Upper lobe of left lung (tissue), 6 donors: ENCODE measurements at regions not wholly inside any gene's neighbourhood (a gene's known extent, or its start where the extent isn't known, plus 50 kb on each side); places are given as distances from the start of the nearest gene placed in this dataset.

Experiments
- ATAC-seq, 2 donors: fragments of 200-7000 bp; cut with Tn5 transposase; one replicate each; pipeline ENCODE4 v1.9.1; 2022; ENCODE audit warnings: mild to moderate bottlenecking in 2 of 2, moderate library complexity in 2 of 2; ENCODE audit not compliant: low FRiP score in 2 of 2
- DNase-seq, 2 donors: peaks; one replicate each; pipeline ENCODE4 v3.0.0-alpha.2; 2019 to 2020
- H3K27ac ChIP-seq, 4 donors: fragments of 200-600 bp; sonication (generic); one replicate each; pipeline ENCODE4 v1.5.1; 2016 to 2019
- H3K27me3 ChIP-seq, 4 donors: fragments of 200-600 bp; sonication (generic); one replicate each; pipeline ENCODE4 v1.5.1; 2017 to 2019
- H3K36me3 ChIP-seq, 4 donors: fragments of 200-600 bp; sonication (generic); one replicate each; pipeline ENCODE4 v1.5.1; 2016 to 2019
- H3K4me1 ChIP-seq, 4 donors: fragments of 200-600 bp; sonication (generic); one replicate each; pipeline ENCODE4 v1.5.1; 2018 to 2019
- H3K4me3 ChIP-seq, 4 donors: fragments of 200-600 bp; sonication (generic); one replicate each; pipeline ENCODE4 v1.5.1; 2017 to 2019; ENCODE audit warnings: mild to moderate bottlenecking in 2 of 4, moderate library complexity in 1 of 4
- H3K9me3 ChIP-seq, 4 donors: fragments of 200-600 bp; sonication (generic); one replicate each; pipeline ENCODE4 v1.5.1; 2018 to 2019
- EP300 ChIP-seq, 4 donors: sonication (generic); formaldehyde crosslinking; IDR thresholded peaks; one replicate each; pipeline ENCODE4 v1.5.1; 2017; ENCODE audit warnings: antibody characterized with exemption in 4 of 4, control low read depth in 2 of 4
- POLR2A ChIP-seq, 4 donors: fragments of 450-650 bp; IDR thresholded peaks; one replicate each; pipeline ENCODE4 v1.5.1; 2016 to 2017; ENCODE audit warnings: antibody characterized with exemption in 4 of 4, mild to moderate bottlenecking in 2 of 4
- POLR2AphosphoS5 ChIP-seq, 2 donors: sonication (generic); formaldehyde crosslinking; IDR thresholded peaks; one replicate each; pipeline ENCODE4 v1.5.1; 2017; ENCODE audit warnings: antibody characterized with exemption in 2 of 2
- WGBS, 2 donors: methylation state at CpG; one replicate each; pipeline ENCODE4 v1.1.5; 2017 to 2018; 5-methylcytosine and 5-hydroxymethylcytosine counted together
- TF ChIP-seq, protein P1 (sequence below), 6 experiments: fragments of 450-650 bp in 4 of 6; fragments of 200-600 bp in 2 of 6; sonication (generic) in 2 of 6; IDR thresholded peaks; one replicate each; pipeline ENCODE4 v1.5.1; 2016 to 2019; ENCODE audit warnings: antibody characterized with exemption in 6 of 6
- donor health status: DM: no; HTN: no; CAD: no; lungs with moderate emphysema.
- donor health status: DM: no; HTN: yes; CAD: no; lungs with severe emphysema.

DNA sequence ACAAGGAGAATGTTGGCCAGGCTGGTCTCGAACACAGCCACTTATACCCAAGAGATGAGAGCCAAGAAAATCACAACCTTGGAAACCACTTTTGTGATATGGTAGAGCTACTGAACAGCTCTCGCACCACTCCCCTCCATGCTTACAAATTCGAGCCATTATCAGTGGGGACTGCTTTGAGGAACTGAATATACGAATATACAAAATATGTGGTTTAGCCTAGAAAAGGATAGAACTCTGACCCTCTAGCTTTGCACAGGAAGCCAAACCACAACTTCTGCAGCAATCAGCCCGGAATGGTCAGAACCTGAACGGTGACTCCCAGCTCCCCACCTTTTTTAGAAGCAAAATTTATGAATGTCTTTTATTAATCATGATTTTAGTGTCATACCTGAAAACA is 129.8 kb upstream of the TMEM132C start:
- H3K36me3 ChIP-seq: no peaks in the 10 kb centered on the region
- WGBS, 2 donors: 54 to 58% methylated on average over 6 of the region's 6 CpGs
- no peaks in the 10 kb centered on the region for H3K4me1 ChIP-seq
- no peak for DNase-seq
- no peak for ATAC-seq
- no peaks in the 10 kb centered on the region for H3K9me3 ChIP-seq
- TF ChIP-seq POLR2A (IDR thresholded peaks at IDR 0.05) (no peak), POLR2AphosphoS5 (IDR thresholded peaks at IDR 0.05) (no peak), EP300 (IDR thresholded peaks at IDR 0.05) (no peak)
- TF ChIP-seq, protein P1, sequence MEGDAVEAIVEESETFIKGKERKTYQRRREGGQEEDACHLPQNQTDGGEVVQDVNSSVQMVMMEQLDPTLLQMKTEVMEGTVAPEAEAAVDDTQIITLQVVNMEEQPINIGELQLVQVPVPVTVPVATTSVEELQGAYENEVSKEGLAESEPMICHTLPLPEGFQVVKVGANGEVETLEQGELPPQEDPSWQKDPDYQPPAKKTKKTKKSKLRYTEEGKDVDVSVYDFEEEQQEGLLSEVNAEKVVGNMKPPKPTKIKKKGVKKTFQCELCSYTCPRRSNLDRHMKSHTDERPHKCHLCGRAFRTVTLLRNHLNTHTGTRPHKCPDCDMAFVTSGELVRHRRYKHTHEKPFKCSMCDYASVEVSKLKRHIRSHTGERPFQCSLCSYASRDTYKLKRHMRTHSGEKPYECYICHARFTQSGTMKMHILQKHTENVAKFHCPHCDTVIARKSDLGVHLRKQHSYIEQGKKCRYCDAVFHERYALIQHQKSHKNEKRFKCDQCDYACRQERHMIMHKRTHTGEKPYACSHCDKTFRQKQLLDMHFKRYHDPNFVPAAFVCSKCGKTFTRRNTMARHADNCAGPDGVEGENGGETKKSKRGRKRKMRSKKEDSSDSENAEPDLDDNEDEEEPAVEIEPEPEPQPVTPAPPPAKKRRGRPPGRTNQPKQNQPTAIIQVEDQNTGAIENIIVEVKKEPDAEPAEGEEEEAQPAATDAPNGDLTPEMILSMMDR (IDR thresholded peaks at IDR 0.05): no peak
- no peak overlapping the region for H3K27ac ChIP-seq
- H3K27me3 ChIP-seq: no peaks in the 10 kb centered on the region
- H3K4me3 ChIP-seq: no peak overlapping the region

DNA sequence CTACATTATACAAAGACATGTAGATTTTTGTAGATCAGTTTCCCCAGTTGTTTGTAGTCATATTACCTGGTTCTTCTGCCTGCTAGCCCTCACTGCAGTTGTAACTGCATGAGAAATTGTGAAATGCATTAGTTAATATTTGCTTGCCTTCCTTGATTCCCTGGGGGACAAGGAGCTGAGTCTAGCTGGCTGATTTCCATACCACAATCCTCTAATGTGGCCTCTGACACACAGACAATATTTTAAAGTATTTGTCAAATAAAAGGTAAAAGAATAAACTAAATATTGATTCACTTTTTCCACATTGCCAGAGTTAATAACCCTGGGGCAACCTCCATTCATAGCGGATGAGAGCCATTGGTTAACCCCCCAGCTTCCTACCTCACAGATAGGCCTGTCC is 128.8 kb upstream of the TMEM132C start:
- no peak overlapping the region for H3K27ac ChIP-seq
- H3K4me3 ChIP-seq: no peak overlapping the region
- no peaks in the 10 kb centered on the region for H3K36me3 ChIP-seq
- TF ChIP-seq POLR2A (IDR thresholded peaks at IDR 0.05) (no peak), EP300 (IDR thresholded peaks at IDR 0.05) (no peak), POLR2AphosphoS5 (IDR thresholded peaks at IDR 0.05) (no peak)
- TF ChIP-seq, protein P1 (IDR thresholded peaks at IDR 0.05): no peak
- WGBS, 2 donors: 54 to 56% methylated on average over 1 of the region's 1 CpG
- DNase-seq: no peak
- no peak for ATAC-seq
- H3K9me3 ChIP-seq: no peaks in the 10 kb centered on the region
- H3K27me3 ChIP-seq: no peaks in the 10 kb centered on the region
- H3K4me1 ChIP-seq: no peaks in the 10 kb centered on the region

DNA sequence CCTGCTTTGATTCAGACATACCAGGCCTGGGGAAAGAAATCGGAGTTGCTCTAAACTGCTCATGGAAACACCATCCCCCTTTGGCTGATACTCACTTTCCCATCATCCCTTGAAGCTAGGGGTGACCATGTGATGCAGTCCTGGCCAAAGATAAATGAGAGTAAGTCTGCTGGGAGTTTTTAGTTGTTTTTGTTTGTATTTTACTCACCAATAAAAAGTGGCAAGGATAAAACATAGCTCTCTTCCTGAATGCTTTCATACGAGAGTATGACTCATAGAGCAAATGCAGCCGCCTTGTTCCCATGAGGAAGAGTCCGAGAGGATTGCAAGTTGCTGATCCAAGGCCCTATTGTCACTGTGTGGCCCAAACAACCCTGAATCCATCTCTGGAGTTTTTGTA is 126.4 kb upstream of the TMEM132C start:
- Histone ChIP-seq H3K4me3 (no peak overlapping the region), H3K27me3 (no peaks in the 10 kb centered on the region), H3K36me3 (no peaks in the 10 kb centered on the region), H3K4me1 (no peaks in the 10 kb centered on the region), H3K27ac (no peak overlapping the region), H3K9me3 (no peaks in the 10 kb centered on the region)
- ATAC-seq (peak in 1 of 2 donors; percentile 81), DNase-seq (no peak)
- WGBS, 2 donors: 57 to 62% methylated on average over 4 of the region's 4 CpGs
- TF ChIP-seq, protein P1 (IDR thresholded peaks at IDR 0.05): no peak
- no peak for TF ChIP-seq EP300 (IDR thresholded peaks at IDR 0.05)
- no peak for TF ChIP-seq POLR2AphosphoS5 (IDR thresholded peaks at IDR 0.05)
- TF ChIP-seq POLR2A (IDR thresholded peaks at IDR 0.05): no peak

GRCh38 chr12:128150961-128151360 is 116.0 kb upstream of the TMEM132C start:
- no peaks in the 10 kb centered on the region for H3K36me3 ChIP-seq

DNA sequence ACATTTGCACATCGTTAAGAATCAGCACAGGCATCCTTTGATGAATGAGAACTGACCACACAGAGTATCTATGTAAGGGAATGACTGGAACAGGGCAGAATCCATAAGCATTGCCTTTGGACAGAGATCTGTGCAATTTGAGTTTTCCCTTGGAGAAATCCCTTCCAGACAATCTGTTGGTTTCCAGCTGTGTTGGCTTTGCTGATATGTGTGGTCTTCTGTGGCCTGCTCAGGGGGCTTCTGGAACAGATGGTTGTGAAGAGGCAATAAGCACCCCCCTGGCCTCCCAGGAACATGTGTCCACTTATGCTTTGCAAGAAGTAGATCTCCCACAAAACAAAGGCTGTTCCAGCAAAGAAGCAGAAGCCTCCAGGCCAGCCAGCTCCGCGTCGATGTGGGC is 111.4 kb upstream of the TMEM132C start:
- Histone ChIP-seq H3K9me3 (no peaks in the 10 kb centered on the region), H3K27me3 (no peaks in the 10 kb centered on the region), H3K4me1 (no peaks in the 10 kb centered on the region), H3K27ac (no peak overlapping the region), H3K36me3 (no peaks in the 10 kb centered on the region), H3K4me3 (no peak overlapping the region)
- ATAC-seq (no peak), DNase-seq (no peak)
- no peak for TF ChIP-seq POLR2A (IDR thresholded peaks at IDR 0.05)
- TF ChIP-seq POLR2AphosphoS5 (IDR thresholded peaks at IDR 0.05): no peak
- TF ChIP-seq, protein P1 (IDR thresholded peaks at IDR 0.05): no peak
- TF ChIP-seq EP300 (IDR thresholded peaks at IDR 0.05): no peak
- WGBS, 2 donors: 81% methylated on average over 4 of the region's 4 CpGs

More at GRCh38 chr12:128150961-128151360, 116.0 kb upstream of the TMEM132C start:
- WGBS, 2 donors: 62 to 71% methylated on average over 5 of the region's 5 CpGs
- ATAC-seq (no peak), DNase-seq (no peak)
- Histone ChIP-seq H3K27ac (no peak overlapping the region), H3K4me1 (no peaks in the 10 kb centered on the region), H3K9me3 (no peaks in the 10 kb centered on the region), H3K27me3 (no peaks in the 10 kb centered on the region), H3K4me3 (no peak overlapping the region)
- TF ChIP-seq POLR2A (IDR thresholded peaks at IDR 0.05) (no peak), EP300 (IDR thresholded peaks at IDR 0.05) (no peak), POLR2AphosphoS5 (IDR thresholded peaks at IDR 0.05) (no peak)
- TF ChIP-seq, protein P1 (IDR thresholded peaks at IDR 0.05): no peak
